ENCODE measurements at regions not wholly inside any gene's neighbourhood (a gene's known extent, or its start where the extent isn't known, plus 50 kb on each side); places are given as distances from the start of the nearest gene placed in this dataset.
A peak's percentile ranks its signal among the peaks of the same experiment; 100 is the strongest.

DNA sequence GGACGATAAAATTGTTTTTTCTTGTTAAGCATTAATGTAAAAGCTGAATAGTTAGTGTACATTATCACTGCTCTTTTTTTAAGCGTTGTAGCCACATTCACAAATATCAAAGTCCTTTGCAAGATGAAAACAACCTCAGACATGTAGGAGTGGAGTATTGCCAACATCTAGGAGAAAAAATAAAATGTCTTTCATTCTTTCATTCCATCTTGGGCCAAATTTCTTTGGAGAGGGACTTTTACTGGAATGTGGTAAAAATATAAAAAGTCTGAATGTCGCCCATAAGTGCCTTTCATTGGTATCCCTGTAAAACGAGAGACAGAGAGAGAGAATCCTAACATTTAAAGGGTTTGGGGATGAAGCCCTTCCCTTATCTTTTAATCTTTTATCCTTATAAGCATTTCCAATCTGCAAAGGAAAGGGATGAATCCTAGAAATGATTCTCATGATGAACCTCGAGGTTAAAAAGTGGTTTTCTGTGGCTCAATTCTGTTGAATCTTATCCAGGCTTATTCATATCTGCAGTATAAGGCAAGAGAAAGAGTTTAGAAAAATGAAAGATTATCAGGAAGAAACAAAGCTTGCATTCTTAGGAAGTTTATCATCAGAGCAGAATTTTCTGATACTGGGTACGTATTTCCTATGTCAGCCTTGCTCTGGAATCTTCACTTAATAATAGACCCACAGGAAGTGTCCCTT lies 1031.7 kb downstream of the MCTP2 start:
- no peak overlapping the region for H3K4me3 ChIP-seq (ENCODE audit: low read length)
- peak; percentile 68 for DNase-seq (ENCODE audit: low read depth)
- TF ChIP-seq CTCF (conservative IDR thresholded peaks at IDR 0.05; ENCODE audit: low read length) = no peak

DNA sequence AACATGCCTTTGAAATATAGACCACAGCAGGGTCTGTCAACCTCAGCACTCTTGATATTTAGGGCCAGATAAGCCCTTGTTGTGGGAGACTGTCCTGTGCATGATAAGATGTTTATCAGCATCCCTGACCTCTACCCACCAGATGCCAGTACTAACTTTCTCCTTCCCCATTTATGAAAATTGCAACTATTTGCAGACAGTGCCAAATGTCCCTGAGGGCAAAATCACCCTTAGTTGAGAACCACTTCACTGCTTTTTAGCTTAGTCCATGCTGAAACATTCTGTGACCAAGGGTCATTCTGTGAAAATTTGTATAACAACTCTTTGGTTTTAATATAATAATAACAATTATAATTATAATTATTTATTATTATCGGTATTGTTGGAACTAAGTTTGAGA lies 1032.4 kb downstream of the MCTP2 start:
- DNase-seq (ENCODE audit: low read depth) = no peak
- no peak for TF ChIP-seq CTCF (conservative IDR thresholded peaks at IDR 0.05; ENCODE audit: low read length)
- no peak overlapping the region for H3K4me3 ChIP-seq (ENCODE audit: low read length)

DNA sequence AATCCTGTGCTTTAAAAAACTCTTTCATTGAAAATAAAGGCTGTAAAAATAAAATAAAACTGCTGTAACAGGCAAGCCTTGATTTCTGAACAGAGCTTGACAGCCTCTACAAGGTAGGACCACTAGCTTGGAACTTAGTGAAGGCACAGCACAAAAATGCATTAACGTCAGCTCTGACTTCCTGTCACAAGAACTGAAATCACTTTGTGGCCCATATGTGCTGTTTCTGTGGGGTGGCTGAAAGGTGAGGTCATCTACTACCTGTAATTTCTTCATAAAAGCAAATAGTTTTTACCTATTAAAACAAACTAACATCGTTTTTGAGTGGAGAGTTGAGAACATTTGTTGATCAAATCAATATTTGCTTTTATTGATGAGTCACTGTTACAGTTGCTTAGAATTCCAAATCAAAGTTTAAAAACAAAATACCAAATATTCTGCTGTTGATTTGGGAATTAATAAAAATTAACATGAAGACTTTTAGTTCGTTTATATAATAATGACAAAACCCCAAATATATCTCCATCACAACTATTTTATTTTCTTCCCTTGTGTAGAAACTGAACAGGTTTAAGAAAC lies 1034.1 kb downstream of the MCTP2 start:
- DNase-seq (ENCODE audit: low read depth) = no peak
- TF ChIP-seq CTCF (conservative IDR thresholded peaks at IDR 0.05; ENCODE audit: low read length) = no peak
- no peak overlapping the region for H3K4me3 ChIP-seq (ENCODE audit: low read length)

DNA sequence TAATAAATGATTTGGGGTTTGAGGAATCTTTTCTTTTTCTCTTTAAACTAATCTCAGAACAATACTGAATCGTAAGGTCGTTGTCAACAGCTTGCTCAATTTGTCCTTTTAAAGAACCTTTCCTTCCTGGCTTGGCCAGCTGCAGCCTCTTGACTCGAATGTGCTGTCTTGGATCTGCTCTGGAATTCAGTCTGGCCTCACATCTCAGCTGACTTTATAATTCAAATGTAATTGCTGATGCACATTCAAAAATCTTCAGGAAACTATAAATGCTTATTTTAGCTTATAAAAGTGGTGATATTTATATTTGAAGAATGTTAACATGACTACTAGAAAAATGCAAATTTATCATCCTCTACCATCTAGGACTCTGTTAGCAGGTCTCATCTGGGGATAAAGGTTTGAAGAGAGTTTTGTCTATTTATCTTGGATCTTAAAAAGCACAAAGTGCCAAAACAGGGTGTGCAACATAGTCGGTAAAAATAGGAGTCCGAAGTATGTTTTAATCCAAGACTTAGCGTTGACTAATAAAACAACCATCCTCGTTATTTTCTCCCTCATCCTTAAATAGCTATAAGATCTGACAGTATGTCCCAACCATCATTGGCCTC lies 1035.2 kb downstream of the MCTP2 start:
- peak; percentile 68 for DNase-seq (ENCODE audit: low read depth)
- TF ChIP-seq CTCF (conservative IDR thresholded peaks at IDR 0.05; ENCODE audit: low read length) = no peak
- no peak overlapping the region for H3K4me3 ChIP-seq (ENCODE audit: low read length)

GRCh38 chr15:95267481-95267880 lies 1036.1 kb downstream of the MCTP2 start:
- no peak for TF ChIP-seq CTCF (conservative IDR thresholded peaks at IDR 0.05; ENCODE audit: low read length)
- H3K4me3 ChIP-seq (ENCODE audit: low read length) = no peak overlapping the region
- DNase-seq (ENCODE audit: low read depth) = peak; percentile 18

GRCh38 chr15:95269242-95270183 lies 1038.2 kb downstream of the MCTP2 start:
- DNase-seq (ENCODE audit: low read depth) = no peak
- no peak for TF ChIP-seq CTCF (conservative IDR thresholded peaks at IDR 0.05; ENCODE audit: low read length)
- H3K4me3 ChIP-seq (ENCODE audit: low read length) = no peak overlapping the region

All from AG10803 (cell line).